T-cell (primary cell): ENCODE measurements at regions not wholly inside any gene's neighbourhood (a gene's known extent, or its start where the extent isn't known, plus 50 kb on each side); places are given as distances from the start of the nearest gene placed in this dataset.

ENCODE experiments used
- ATAC-seq, 4 experiments: fragments of 200-7000 bp in 3 of 4; fragments of 150-1000 bp in 1 of 4; cut with Tn5 transposase; replicated peaks in 1 of 4; 1 replicate in 3 of 4; 2 replicates in 1 of 4; pipeline ENCODE4 v1.10.0; 2021; ENCODE audit warnings: moderate library complexity in 3 of 4, mild to moderate bottlenecking in 2 of 4, moderate number of reproducible peaks in 1 of 4
- CTCF ChIA-PET, 2 donors: fragments of 300-600 bp; sonication (Branson Sonifier 250); formaldehyde crosslinking; loops; one replicate each; lab custom pipeline; 2022; ENCODE audit warnings: antibody characterized with exemption in 2 of 2; lab: Charles Lee
- POLR2A ChIA-PET, 2 donors: fragments of 300-600 bp; sonication (Branson Sonifier 250); formaldehyde crosslinking; loops; one replicate each; lab custom pipeline; 2022; ENCODE audit warnings: antibody characterized with exemption in 2 of 2; lab: Charles Lee
- DNase-seq, 35 experiments: peaks; one replicate each; pipeline versions ENCODE4 v3.0.0 to v3.0.0-alpha.2; 2013 to 2023
- H3K27ac ChIP-seq: one replicate; pipeline ENCODE4 v1.5.1; 2013; ENCODE audit warnings: low read length
- H3K27me3 ChIP-seq, 2 experiments: replicated peaks in 1 of 2; 1 replicate in 1 of 2; 2 replicates in 1 of 2; pipeline versions ENCODE4 v1.6.1 to v1.7.0; 2013; ENCODE audit warnings: low read length in 1 of 2, mixed read lengths in 1 of 2; ENCODE audit not compliant: control insufficient read depth in 2 of 2, insufficient read depth in 2 of 2; ENCODE audit errors: extremely low read depth in 1 of 2
- H3K36me3 ChIP-seq, 2 donors: 1 replicate in 1 of 2; 2 replicates in 1 of 2; pipeline versions ENCODE4 v1.6.1 to v1.7.0; 2013; ENCODE audit warnings: low read length in 1 of 2; ENCODE audit not compliant: control insufficient read depth in 2 of 2, insufficient read depth in 1 of 2; ENCODE audit errors: extremely low read depth in 1 of 2
- H3K4me1 ChIP-seq, 2 experiments: 1 replicate in 1 of 2; 2 replicates in 1 of 2; pipeline versions ENCODE4 v1.6.1 to v1.7.0; 2013; ENCODE audit warnings: low read length in 2 of 2, mixed read lengths in 1 of 2; ENCODE audit not compliant: insufficient read depth in 2 of 2, control insufficient read depth in 1 of 2; ENCODE audit errors: extremely low read depth in 1 of 2
- H3K4me3 ChIP-seq, 2 donors: 1 replicate in 1 of 2; 2 replicates in 1 of 2; pipeline versions ENCODE4 v1.5.1 to v1.7.0; 2013; ENCODE audit warnings: mild to moderate bottlenecking in 2 of 2, low read length in 1 of 2, moderate library complexity in 1 of 2; ENCODE audit not compliant: control insufficient read depth in 1 of 2; ENCODE audit errors: extremely low read depth in 1 of 2
- H3K9me3 ChIP-seq: 2 replicates; pipeline ENCODE4 v1.7.0; 2013
- H3K27ac Mint-ChIP-seq, 2 donors: one replicate each; pipeline ENCODE4 v1.8.0; 2020 to 2021; ENCODE audit warnings: mild to moderate bottlenecking in 2 of 2, mixed read lengths in 2 of 2
- H3K27me3 Mint-ChIP-seq, 2 donors: one replicate each; pipeline ENCODE4 v1.8.0; 2021 to 2022; ENCODE audit warnings: mixed read lengths in 2 of 2
- H3K36me3 Mint-ChIP-seq: one replicate; pipeline ENCODE4 v1.8.0; 2021; ENCODE audit warnings: mixed read lengths
- H3K4me1 Mint-ChIP-seq, 3 donors: one replicate each; pipeline ENCODE4 v1.8.0; 2020 to 2022; ENCODE audit warnings: mixed read lengths in 3 of 3, mild to moderate bottlenecking in 1 of 3
- H3K4me3 Mint-ChIP-seq, 3 donors: one replicate each; pipeline ENCODE4 v1.8.0; 2020 to 2022; ENCODE audit warnings: mild to moderate bottlenecking in 3 of 3, mixed read lengths in 3 of 3, moderate library complexity in 3 of 3
- H3K9me3 Mint-ChIP-seq, 3 donors: one replicate each; pipeline ENCODE4 v1.8.0; 2020 to 2022; ENCODE audit warnings: mixed read lengths in 3 of 3
- WGBS: methylation state at CpG from one replicate; pipeline ENCODE4 v1.1.5; 2013; ENCODE audit warnings: missing lambda C conversion rate; ENCODE audit not compliant: insufficient coverage; 5-methylcytosine and 5-hydroxymethylcytosine counted together

DNA sequence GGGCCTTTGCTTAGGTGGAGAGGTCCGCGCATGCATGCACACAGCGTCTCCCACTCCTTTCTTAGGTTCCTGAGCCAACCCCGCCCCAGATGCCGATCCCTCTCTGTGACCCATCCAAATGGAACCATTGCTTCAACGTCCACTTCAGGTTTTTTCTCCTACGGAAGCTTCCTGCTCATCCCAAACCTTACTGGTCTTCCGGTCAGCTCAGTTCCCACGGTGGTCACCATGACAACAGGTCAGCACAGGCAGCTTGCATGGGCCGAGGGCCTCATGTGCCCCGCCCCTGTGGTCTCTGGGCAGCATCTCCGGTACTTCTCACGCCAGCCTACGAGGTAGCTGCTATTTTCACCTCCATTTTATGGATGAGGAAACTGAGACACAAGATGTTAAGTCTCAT, 163.7 kb downstream of the SOCS6 start:
- 91% methylated on average over 13 of the region's 14 CpGs for WGBS
- CTCF ChIA-PET: interaction anchor here in 1 of 2 donors (0.6 kb wide), 2 partner anchors 57 to 243 kb away, joined by 3 read pairs; no protein-coding TSS in a partner anchor
- DNase-seq (no peak), ATAC-seq (no peak)
- H3K27ac Mint-ChIP-seq: no peak overlapping the region
- peaks cover 2 to 6% of the 10 kb centered on the region in 2 donors for H3K27me3 Mint-ChIP-seq
- Histone ChIP-seq H3K4me1 (no peaks in the 10 kb centered on the region), H3K27ac (no peak overlapping the region), H3K9me3 (no peaks in the 10 kb centered on the region), H3K27me3 (peaks cover 0 to 5% of the 10 kb centered on the region in 2 experiments), H3K4me3 (no peak overlapping the region), H3K36me3 (no peaks in the 10 kb centered on the region)
- no peaks in the 10 kb centered on the region for H3K36me3 Mint-ChIP-seq
- H3K4me3 Mint-ChIP-seq: no peak overlapping the region
- POLR2A ChIA-PET: no interaction called here
- no peaks in the 10 kb centered on the region for H3K9me3 Mint-ChIP-seq
- no peaks in the 10 kb centered on the region for H3K4me1 Mint-ChIP-seq

DNA sequence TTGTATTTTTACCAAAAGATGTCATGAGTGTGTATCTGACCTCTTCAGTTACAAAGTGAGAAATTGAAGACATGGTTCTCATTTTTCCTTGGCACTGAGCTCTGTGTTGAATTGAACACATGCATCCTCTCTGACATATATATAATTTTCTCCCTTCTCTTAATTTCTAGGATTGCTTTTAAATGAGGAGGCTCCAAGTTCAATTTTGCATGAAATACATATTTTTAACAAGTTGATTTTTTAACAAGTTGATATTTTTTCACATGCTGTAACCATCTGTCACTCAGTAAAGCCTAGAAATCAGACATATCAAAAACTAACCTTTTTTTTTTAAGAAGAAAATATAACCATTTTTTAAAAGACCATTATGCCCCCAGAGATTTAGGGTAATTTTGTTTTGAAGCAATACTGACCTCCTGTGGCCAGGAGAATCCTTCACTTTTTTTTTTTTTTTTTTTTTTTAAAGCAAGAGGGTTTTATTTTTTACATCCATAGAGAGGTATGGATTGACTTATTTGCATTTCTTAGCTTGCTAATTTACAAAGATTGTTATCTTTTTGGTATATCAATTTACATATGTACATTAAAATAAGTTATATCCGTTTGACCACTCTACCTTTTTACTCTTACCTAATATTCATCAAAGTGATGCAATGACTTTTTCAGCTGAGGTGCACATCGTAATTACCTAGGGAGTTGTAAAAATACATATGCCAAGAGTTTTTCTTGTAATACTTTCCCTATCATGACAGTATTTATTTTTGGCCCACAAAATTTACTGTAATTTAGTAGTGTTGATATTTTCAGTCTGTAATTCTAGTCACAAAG, 161.8 kb downstream of the SOCS6 start:
- Mint-ChIP-seq H3K27me3 (peaks cover 7 to 10% of the 10 kb centered on the region in 2 donors), H3K4me3 (no peak overlapping the region)

DNA sequence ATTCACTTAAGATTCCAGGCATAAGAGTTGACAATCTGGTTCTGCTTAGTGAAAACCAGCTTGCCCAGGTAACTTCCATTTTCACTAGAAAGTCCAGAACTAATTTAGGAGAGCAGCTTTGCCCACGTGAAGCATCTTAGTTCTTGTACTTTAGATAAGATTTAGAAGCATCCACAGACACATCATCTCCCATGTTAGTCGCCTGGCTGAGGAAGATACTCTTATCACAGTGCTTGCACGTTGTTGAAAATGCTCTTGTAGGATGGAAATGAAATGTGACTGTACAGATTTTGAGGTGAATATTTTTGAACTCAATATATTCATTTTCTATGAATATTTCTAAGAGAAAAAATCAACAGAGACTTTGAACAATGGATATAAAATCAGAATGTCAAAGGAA, 159.7 kb downstream of the SOCS6 start:
- H3K4me1 Mint-ChIP-seq: no peaks in the 10 kb centered on the region
- no peak overlapping the region for H3K27ac ChIP-seq
- WGBS: no CpG with 5 or more reads among the region's 3 CpGs
- ChIA-PET POLR2A (no interaction called here), CTCF (no interaction called here)
- DNase-seq: no peak
- H3K36me3 ChIP-seq: no peaks in the 10 kb centered on the region
- no peaks in the 10 kb centered on the region for H3K36me3 Mint-ChIP-seq
- peaks cover 0 to 5% of the 10 kb centered on the region in 2 experiments for H3K27me3 ChIP-seq
- H3K9me3 ChIP-seq: no peaks in the 10 kb centered on the region
- H3K4me1 ChIP-seq: no peaks in the 10 kb centered on the region
- H3K9me3 Mint-ChIP-seq: peaks cover 0 to 7% (median 6%) of the 10 kb centered on the region in 3 donors
- H3K4me3 Mint-ChIP-seq: no peak overlapping the region
- peaks cover 7 to 10% of the 10 kb centered on the region in 2 donors for H3K27me3 Mint-ChIP-seq
- no peak overlapping the region for H3K27ac Mint-ChIP-seq
- no peak for ATAC-seq
- no peak overlapping the region for H3K4me3 ChIP-seq

More for the DNA sequence above, 161.8 kb downstream of the SOCS6 start:
- H3K4me1 Mint-ChIP-seq: no peaks in the 10 kb centered on the region
- no peaks in the 10 kb centered on the region for H3K4me1 ChIP-seq
- WGBS: no CpG with 5 or more reads among the region's 2 CpGs
- no peaks in the 10 kb centered on the region for H3K9me3 ChIP-seq
- no peaks in the 10 kb centered on the region for H3K36me3 Mint-ChIP-seq
- H3K4me3 ChIP-seq: no peak overlapping the region
- no peak overlapping the region for H3K27ac ChIP-seq
- ChIA-PET POLR2A (interaction anchor here in 1 of 2 donors (0.5 to 0.6 kb wide), 2 partner anchors 177 to 1643 kb away, joined by 6 read pairs; no protein-coding TSS in a partner anchor), CTCF (interaction anchor here (0.6 kb wide), 2 partner anchors 1101 to 1795 kb away, joined by 4 to 9 read pairs; no protein-coding TSS in a partner anchor)
- DNase-seq (no peak), ATAC-seq (no peak)
- no peaks in the 10 kb centered on the region for H3K36me3 ChIP-seq
- H3K9me3 Mint-ChIP-seq: no peaks in the 10 kb centered on the region
- no peak overlapping the region for H3K27ac Mint-ChIP-seq
- H3K27me3 ChIP-seq: peaks cover 0 to 5% of the 10 kb centered on the region in 2 experiments

DNA sequence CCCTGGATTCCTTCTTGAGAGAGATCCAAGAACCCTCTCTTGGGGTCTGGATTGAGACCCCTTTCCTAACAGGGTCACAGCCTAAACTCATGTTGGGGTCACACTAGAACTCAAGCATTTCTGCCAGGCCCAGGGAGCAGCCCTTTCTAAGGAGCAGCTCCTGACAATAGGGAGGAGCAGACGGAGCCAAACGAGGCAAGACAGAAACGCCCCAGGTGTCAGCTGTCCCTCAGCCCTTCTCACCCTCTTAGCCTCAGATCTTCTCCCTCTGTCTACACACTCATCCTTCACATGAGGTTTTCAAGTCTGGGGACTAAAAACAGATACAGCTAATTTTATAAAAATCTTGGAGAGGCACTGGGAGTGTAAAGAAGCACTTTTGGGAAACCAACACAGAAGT, 157.2 kb downstream of the SOCS6 start:
- no peaks in the 10 kb centered on the region for H3K4me1 Mint-ChIP-seq
- ATAC-seq: no peak
- no peaks in the 10 kb centered on the region for H3K36me3 Mint-ChIP-seq
- Histone ChIP-seq H3K9me3 (no peaks in the 10 kb centered on the region), H3K27ac (no peak overlapping the region), H3K4me3 (no peak overlapping the region), H3K27me3 (no peaks in the 10 kb centered on the region), H3K36me3 (no peaks in the 10 kb centered on the region), H3K4me1 (no peaks in the 10 kb centered on the region)
- peaks cover 3 to 7% of the 10 kb centered on the region in 2 donors for H3K27me3 Mint-ChIP-seq
- CTCF ChIA-PET: no interaction called here
- no peak overlapping the region for H3K27ac Mint-ChIP-seq
- no CpG with 5 or more reads among the region's 3 CpGs for WGBS
- peaks cover 0 to 18% (median 15%) of the 10 kb centered on the region in 3 donors for H3K9me3 Mint-ChIP-seq
- no peak overlapping the region for H3K4me3 Mint-ChIP-seq
- POLR2A ChIA-PET: no interaction called here
- DNase-seq: no peak

DNA sequence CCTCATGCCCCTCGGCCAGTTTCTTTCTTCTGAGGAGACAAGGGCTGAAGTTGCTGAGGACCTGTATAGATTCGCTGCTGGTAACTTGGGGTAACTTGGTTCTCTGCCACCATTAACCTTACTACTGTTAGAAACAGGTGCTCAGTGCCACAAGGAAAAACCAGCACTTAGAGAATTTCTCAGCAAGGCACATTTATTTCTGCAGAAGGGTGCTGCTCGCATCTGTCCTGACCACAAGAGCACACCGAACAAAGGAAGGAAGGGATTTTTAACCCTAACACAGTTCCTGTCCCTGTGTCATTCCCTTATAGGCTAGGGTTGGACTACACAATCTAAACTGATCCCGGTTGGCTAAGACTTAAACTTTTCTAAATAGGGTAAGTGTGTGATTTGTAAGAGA, 154.1 kb downstream of the SOCS6 start:
- ChIA-PET POLR2A (no interaction called here), CTCF (no interaction called here)
- no peak for ATAC-seq
- Mint-ChIP-seq H3K36me3 (no peaks in the 10 kb centered on the region), H3K4me3 (no peak overlapping the region), H3K4me1 (no peaks in the 10 kb centered on the region), H3K27ac (no peak overlapping the region), H3K9me3 (peaks cover 0 to 18% (median 15%) of the 10 kb centered on the region in 3 donors), H3K27me3 (peaks cover 3 to 6% of the 10 kb centered on the region in 2 donors)
- no peaks in the 10 kb centered on the region for H3K9me3 ChIP-seq
- WGBS: 86% methylated on average over 1 of the region's 5 CpGs
- H3K36me3 ChIP-seq: no peaks in the 10 kb centered on the region
- H3K4me1 ChIP-seq: no peaks in the 10 kb centered on the region
- no peaks in the 10 kb centered on the region for H3K27me3 ChIP-seq
- H3K27ac ChIP-seq: no peak overlapping the region
- no peak for DNase-seq
- no peak overlapping the region for H3K4me3 ChIP-seq

DNA sequence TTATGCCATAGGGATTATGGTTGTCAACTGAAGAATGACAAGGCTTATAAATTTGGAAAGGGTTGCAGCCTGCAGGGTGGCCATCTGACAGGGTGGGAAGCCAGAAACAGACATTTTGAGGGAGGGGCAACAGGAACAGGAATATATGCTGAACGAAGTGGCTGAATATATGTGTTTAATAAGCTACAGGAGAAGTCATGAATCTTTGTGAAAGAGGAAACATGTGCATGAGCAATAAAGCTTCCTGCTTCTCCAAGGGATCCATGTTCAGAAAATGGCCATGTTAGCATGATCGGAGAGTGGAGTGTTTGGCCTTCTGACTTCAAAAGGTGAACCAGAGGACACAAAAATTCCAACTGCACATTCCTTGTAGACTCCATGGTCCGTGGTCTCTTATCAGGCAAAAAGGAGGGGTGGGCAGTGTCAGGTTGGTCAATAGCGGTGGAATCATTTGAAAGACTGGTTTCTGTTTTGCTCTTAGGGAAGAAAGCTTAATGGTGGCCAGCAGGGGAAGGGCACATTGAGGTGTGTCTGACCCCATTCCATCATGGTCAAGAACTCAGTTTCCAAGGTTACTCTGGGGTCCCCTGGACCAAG, 144.1 kb downstream of the SOCS6 start:
- no peaks in the 10 kb centered on the region for H3K36me3 Mint-ChIP-seq
- ATAC-seq: no peak
- H3K4me3 ChIP-seq: no peak overlapping the region
- H3K27ac Mint-ChIP-seq: no peak overlapping the region
- ChIA-PET CTCF (interaction anchor here (0.6 to 2.8 kb wide), 10 partner anchors 58 to 1666 kb away, joined by 3 to 29 read pairs (median 4); no protein-coding TSS in a partner anchor), POLR2A (interaction anchor here in 1 of 2 donors (0.7 kb wide), 1 partner anchor 309 kb away, joined by 4 read pairs; no protein-coding TSS in a partner anchor)
- no peaks in the 10 kb centered on the region for H3K4me1 Mint-ChIP-seq
- H3K27me3 ChIP-seq: no peaks in the 10 kb centered on the region
- no peaks in the 10 kb centered on the region for H3K27me3 Mint-ChIP-seq
- H3K9me3 Mint-ChIP-seq: no peaks in the 10 kb centered on the region
- no peaks in the 10 kb centered on the region for H3K36me3 ChIP-seq
- H3K9me3 ChIP-seq: no peaks in the 10 kb centered on the region
- WGBS: 80% methylated on average over 3 of the region's 4 CpGs
- no peak overlapping the region for H3K4me3 Mint-ChIP-seq
- no peaks in the 10 kb centered on the region for H3K4me1 ChIP-seq
- H3K27ac ChIP-seq: no peak overlapping the region
- DNase-seq: no peak
